A673 (cell line): ENCODE measurements at regions not wholly inside any gene's neighbourhood (a gene's known extent, or its start where the extent isn't known, plus 50 kb on each side); places are given as distances from the start of the nearest gene placed in this dataset.

Experiments
- BruUV-seq: library from RNA; stranded (reverse); fragments of 400-500 nt; replicated peaks from 2 replicates; lab custom pipeline; 2021; lab: Mats Ljungman, UMichigan
- CTCF ChIA-PET: fragments of 300-600 bp; sonication (Branson Sonifier 250); formaldehyde crosslinking; loops from one replicate; lab custom pipeline; 2022; ENCODE audit warnings: antibody characterized with exemption; lab: Charles Lee
- POLR2A ChIA-PET: fragments of 300-600 bp; sonication (Branson Sonifier 250); formaldehyde crosslinking; loops from one replicate; lab custom pipeline; 2022; ENCODE audit warnings: antibody characterized with exemption; ENCODE audit not compliant: low non-redundant PET; lab: Charles Lee
- DNase-seq: peaks from one replicate; pipeline ENCODE4 v3.0.0-alpha.2; 2015; ENCODE audit warnings: low spot score
- H3K27ac ChIP-seq: fragments of 200-600 bp; sonication (generic); 2 replicates; pipeline ENCODE4 v1.5.1; 2016; ENCODE audit warnings: mixed run types, low read depth, mild to moderate bottlenecking, mixed read lengths, antibody characterized with exemption, low read length; ENCODE audit not compliant: poor library complexity, severe bottlenecking
- H3K27me3 ChIP-seq: fragments of 200-600 bp; sonication (generic); replicated peaks from 2 replicates; pipeline ENCODE4 v1.6.1; 2017; ENCODE audit warnings: mixed run types, low read depth, mild to moderate bottlenecking, mixed read lengths, antibody characterized with exemption, low read length; ENCODE audit not compliant: insufficient read depth, poor library complexity
- H3K36me3 ChIP-seq: fragments of 200-600 bp; sonication (generic); 2 replicates; pipeline ENCODE4 v1.6.1; 2016; ENCODE audit warnings: mixed run types, mild to moderate bottlenecking, mixed read lengths, antibody characterized with exemption, low read length; ENCODE audit not compliant: insufficient read depth, poor library complexity, severe bottlenecking
- H3K4me1 ChIP-seq: fragments of 200-600 bp; sonication (generic); 2 replicates; pipeline ENCODE4 v1.6.1; 2017; ENCODE audit warnings: mixed run types, mild to moderate bottlenecking, mixed read lengths, antibody characterized with exemption, low read length; ENCODE audit not compliant: insufficient read depth, poor library complexity, severe bottlenecking
- H3K4me3 ChIP-seq: fragments of 200-600 bp; sonication (generic); 2 replicates; pipeline ENCODE4 v1.5.1; 2016; ENCODE audit warnings: low read depth, mixed run types, mild to moderate bottlenecking, mixed read lengths, low read length; ENCODE audit not compliant: poor library complexity, severe bottlenecking
- H3K9me3 ChIP-seq: fragments of 200-600 bp; sonication (generic); 2 replicates; pipeline ENCODE4 v1.6.1; 2016; ENCODE audit warnings: mixed run types, low read depth, mild to moderate bottlenecking, mixed read lengths, antibody characterized with exemption, low read length; ENCODE audit not compliant: poor library complexity, severe bottlenecking
- EZH2 ChIP-seq: fragments of 200-600 bp; sonication (generic); IDR thresholded peaks from 2 replicates; pipeline ENCODE4 v1.6.1; 2017; ENCODE audit warnings: borderline replicate concordance, low read depth, mild to moderate bottlenecking, mixed read lengths, antibody characterized with exemption, low read length; ENCODE audit not compliant: poor library complexity, severe bottlenecking
- intact Hi-C: fragments of 100-400 bp; cut with micrococcal nuclease; formaldehyde crosslinking; loops from one replicate; pipeline ENCODE4 v1.10.0; 2022; ENCODE audit not compliant: unreplicated experiment
- TF ChIP-seq, protein P1 (sequence below): fragments of 300-800, 200-600 bp; sonication (generic); conservative IDR thresholded peaks from 2 replicates; pipeline ENCODE4 v1.5.1; 2017; ENCODE audit warnings: low read depth, mild to moderate bottlenecking, antibody characterized with exemption, low read length, moderate library complexity, mixed read lengths

DNA sequence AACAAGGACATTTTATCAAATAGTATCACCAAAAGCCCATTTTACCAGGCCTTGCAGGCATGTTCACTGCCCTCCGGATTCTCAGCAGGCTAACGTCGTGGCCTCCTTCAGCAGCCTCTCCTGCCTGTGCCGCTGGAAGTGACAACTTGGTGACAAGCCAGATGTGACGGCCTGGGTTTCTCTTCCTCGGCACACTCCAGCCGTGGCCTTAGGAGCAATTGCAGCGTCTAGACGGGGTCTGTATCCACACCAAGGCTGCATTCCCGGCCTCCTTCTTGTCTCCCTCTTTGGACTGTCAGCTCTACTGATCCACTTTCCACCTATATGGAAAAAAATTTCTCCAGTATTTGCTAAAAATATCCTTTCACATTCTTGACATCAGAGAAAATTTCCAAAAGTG lies 145.3 kb upstream of the MGMT start:
- peaks cover 30% of the 10 kb centered on the region for H3K4me1 ChIP-seq
- no peaks in the 10 kb centered on the region for H3K27me3 ChIP-seq
- no peak for DNase-seq
- H3K36me3 ChIP-seq: no peaks in the 10 kb centered on the region
- no peak overlapping the region for H3K4me3 ChIP-seq
- H3K27ac ChIP-seq: no peak overlapping the region
- POLR2A ChIA-PET: no interaction called here
- peaks cover 15% of the 10 kb centered on the region for H3K9me3 ChIP-seq
- intact Hi-C loops: loop anchor here (10.0 kb wide), 1 partner anchor 157 kb away; no protein-coding TSS in a partner anchor
- TF ChIP-seq EZH2: no peak
- TF ChIP-seq, protein P1, sequence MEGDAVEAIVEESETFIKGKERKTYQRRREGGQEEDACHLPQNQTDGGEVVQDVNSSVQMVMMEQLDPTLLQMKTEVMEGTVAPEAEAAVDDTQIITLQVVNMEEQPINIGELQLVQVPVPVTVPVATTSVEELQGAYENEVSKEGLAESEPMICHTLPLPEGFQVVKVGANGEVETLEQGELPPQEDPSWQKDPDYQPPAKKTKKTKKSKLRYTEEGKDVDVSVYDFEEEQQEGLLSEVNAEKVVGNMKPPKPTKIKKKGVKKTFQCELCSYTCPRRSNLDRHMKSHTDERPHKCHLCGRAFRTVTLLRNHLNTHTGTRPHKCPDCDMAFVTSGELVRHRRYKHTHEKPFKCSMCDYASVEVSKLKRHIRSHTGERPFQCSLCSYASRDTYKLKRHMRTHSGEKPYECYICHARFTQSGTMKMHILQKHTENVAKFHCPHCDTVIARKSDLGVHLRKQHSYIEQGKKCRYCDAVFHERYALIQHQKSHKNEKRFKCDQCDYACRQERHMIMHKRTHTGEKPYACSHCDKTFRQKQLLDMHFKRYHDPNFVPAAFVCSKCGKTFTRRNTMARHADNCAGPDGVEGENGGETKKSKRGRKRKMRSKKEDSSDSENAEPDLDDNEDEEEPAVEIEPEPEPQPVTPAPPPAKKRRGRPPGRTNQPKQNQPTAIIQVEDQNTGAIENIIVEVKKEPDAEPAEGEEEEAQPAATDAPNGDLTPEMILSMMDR: no peak
- no TSS peak for BruUV-seq
- CTCF ChIA-PET: no interaction called here

DNA sequence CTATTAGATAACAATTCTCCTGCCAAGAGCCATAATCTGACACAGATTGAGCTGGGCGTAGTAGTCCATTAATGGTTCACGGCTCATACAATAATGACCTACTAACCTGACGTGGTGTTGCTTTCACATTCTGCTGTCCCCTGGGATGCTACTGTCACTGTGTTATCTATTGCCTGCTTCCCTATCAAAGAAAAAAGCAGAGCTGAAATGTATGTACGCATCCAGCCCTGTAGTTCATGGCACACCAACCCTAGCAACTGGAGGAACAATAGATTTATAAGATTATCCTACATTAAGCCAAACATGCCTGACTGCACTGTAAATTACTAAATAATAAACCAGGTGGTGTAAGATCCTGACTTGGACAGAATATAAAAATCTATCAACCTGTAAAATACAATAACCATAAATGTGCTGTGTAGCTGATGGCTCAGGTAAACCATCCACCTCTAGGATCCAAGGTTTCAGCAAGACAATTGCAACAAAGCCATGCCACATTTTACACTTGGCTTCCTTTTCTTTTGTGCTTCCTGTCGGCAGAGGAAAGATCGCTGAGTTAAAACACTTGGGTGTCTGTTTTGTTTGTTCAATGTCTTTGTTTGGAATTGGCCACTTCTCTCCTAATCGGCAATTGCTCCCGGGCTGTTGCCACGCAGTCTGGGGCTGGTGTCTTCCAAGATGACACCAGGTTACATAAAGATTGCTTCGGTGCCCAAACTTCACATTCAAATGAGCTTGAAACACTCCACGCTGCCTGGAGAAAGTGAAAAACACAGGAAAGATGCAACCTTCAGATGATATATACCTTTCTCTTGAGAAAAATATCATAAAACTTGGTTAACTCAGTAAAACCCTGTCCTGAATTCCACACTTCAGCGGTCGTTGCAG lies 143.9 kb upstream of the MGMT start:
- DNase-seq: peak; percentile 40
- no peaks in the 10 kb centered on the region for H3K27me3 ChIP-seq
- TF ChIP-seq, protein P1: no peak
- no peak for TF ChIP-seq EZH2
- peaks cover 45% of the 10 kb centered on the region for H3K4me1 ChIP-seq
- intact Hi-C loops: loop anchor here (10.0 kb wide), 1 partner anchor 158 kb away; no protein-coding TSS in a partner anchor
- no TSS peak for BruUV-seq
- no peaks in the 10 kb centered on the region for H3K36me3 ChIP-seq
- ChIA-PET POLR2A (no interaction called here), CTCF (no interaction called here)
- H3K4me3 ChIP-seq: no peak overlapping the region
- H3K9me3 ChIP-seq: peaks cover 3% of the 10 kb centered on the region
- H3K27ac ChIP-seq: peak overlapping the region; percentile 3

DNA sequence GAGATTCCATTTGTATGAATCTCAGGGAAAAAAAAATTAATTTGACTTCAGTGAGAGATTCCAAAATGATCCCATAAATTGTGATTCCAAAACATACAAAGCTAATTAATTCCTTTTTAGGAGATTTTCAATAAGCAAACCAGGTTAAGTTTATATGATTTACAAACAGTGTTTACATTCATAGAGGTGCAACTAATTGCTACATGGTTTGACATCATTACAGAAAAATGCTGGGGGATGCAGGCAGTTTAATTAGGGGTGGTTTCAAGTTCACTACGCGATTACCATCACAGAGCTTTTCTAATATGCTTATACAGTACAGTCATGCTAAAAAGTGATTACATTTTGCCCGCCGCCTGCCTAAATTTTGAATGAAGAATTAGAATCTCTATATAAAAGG lies 143.2 kb upstream of the MGMT start:
- peaks cover 52% of the 10 kb centered on the region for H3K4me1 ChIP-seq
- no peaks in the 10 kb centered on the region for H3K36me3 ChIP-seq
- intact Hi-C loops: loop anchor here (10.0 kb wide), 1 partner anchor 159 kb away; no protein-coding TSS in a partner anchor
- peaks cover 3% of the 10 kb centered on the region for H3K9me3 ChIP-seq
- DNase-seq: peak; percentile 41
- peak overlapping the region; percentile 3 for H3K27ac ChIP-seq
- POLR2A ChIA-PET: interaction anchor here (0.6 kb wide), 1 partner anchor 189 kb away, joined by 9 read pairs; no protein-coding TSS in a partner anchor
- BruUV-seq: no TSS peak
- no peaks in the 10 kb centered on the region for H3K27me3 ChIP-seq
- no peak for TF ChIP-seq EZH2
- TF ChIP-seq, protein P1: no peak
- CTCF ChIA-PET: interaction anchor here (0.6 kb wide), 1 partner anchor 30 kb away, joined by 3 read pairs; no protein-coding TSS in a partner anchor
- H3K4me3 ChIP-seq: no peak overlapping the region
